HG02588 (cell line): ENCODE measurements at regions not wholly inside any gene's neighbourhood (a gene's known extent, or its start where the extent isn't known, plus 50 kb on each side); places are given as distances from the start of the nearest gene placed in this dataset.

Experiments
- ATAC-seq: cut with Tn5 transposase; IDR thresholded peaks from one replicate; pipeline ENCODE4 v1.9.1; 2021; ENCODE audit warnings: mild to moderate bottlenecking, moderate library complexity; ENCODE audit not compliant: unreplicated experiment

DNA sequence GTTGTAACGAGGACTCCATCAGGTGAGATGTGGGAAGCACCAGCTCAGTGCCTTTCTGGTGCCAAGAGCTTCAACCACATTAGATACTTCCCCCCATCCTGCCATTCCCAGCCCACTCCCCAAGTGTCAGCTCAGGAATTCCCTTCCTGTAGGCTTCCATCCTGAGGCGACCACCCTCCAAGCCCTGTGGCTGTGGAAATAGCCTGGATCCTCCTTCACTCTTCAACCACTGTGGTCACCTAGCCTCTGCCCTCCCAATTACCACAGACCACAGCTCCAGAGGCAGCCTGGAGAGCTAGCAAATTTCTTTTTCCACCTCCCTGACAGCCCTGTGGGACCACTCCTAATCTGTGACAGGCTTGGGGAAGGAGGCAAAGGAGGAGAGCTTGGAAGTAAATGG is 219.8 kb upstream of the MAP3K1 start:
- ATAC-seq: no peak

GRCh38 chr5:56594792-56595191 is 220.6 kb upstream of the MAP3K1 start:
- ATAC-seq: no peak

- no peak for ATAC-seq
Observed at GRCh38 chr5:56591081-56591480, 224.3 kb upstream of the MAP3K1 start.

GRCh38 chr5:56589481-56589860 is 225.9 kb upstream of the MAP3K1 start:
- ATAC-seq: no peak

- ATAC-seq: peak; percentile 99
Observed at GRCh38 chr5:56588636-56589480, 226.5 kb upstream of the MAP3K1 start.

DNA sequence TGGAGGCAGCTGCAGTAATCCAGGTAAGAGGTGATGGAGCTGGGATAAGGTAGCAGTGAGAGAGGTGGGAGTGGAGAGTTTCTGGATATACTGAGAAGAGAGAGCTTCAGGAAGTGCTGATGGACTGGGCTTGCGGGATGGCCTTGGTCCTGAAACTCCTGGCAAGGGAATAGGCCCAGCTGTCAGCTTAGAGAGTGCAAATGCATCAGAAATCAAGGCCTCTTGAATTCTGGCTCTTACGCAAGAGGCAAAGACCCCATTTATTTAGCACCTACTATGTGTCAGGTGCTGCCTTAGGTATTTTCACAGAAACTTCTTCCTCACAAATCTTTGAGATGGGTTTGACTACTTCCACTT is 227.2 kb upstream of the MAP3K1 start:
- ATAC-seq: no peak

DNA sequence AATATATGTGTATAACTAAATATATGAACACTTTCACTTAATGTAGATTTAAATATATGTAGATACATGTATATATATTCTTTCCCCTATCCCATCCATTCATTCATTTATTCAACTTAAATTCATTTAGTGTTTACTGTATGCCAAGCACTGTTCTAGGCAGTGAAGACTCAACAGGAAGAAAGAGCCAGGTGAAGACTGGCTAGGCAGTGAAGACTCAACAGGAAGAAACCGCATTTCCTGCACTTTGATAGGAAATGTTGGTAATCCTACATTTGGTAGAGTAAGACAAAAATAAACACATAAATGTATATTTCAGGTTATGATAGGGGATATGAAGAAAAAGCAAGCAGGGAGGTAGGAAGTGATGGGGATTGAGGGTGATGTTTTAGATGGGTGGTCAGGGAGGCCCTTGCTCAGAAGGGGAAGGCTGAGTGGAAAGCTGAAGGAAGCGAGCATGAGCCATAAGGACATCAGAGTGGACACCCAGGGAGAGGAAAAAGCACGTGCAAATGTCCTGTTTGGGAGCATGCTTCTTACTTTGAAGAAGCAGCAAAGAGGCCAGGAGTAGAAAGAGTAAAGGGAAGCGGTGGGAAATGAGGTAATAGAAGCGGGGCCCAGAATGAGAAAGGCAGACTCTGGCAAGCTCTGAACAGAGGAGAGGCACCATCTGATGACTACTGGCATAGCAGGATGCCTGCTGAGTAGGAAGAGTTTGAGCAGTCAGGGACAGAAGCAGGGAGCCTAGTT is 227.8 kb upstream of the MAP3K1 start:
- no peak for ATAC-seq

DNA sequence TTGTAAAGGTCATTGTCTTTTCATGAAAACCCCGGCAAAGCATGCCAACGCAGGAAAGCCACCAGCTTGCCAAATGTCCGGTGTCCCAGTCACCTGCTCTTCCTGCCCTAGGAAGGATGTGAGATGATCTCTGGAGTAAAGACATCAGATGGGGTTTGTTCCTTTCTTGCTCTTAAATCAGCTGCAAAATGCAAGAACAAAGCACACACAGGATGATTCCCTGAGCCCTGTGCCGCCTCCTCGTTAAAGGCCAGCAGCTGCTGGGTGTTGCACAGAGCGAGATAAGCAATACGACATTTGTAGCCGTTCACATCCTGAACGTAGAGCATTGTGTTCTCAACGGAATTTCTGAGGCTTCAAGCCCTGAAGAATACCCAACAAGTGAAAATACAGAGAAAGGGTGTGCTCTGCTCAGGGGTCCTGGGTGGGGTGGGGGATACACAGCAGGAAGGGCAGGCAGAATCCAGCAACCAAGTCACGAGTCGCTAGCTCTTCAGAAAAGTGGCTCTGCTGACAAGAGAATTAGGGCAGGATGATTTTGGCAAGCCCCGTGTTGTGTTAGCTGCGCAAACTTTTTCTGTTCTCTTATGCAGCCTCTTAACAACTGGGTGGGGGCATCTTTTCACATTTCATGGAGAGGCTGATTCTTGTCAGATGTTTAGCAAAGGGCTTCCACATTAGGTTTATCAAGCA is 229.2 kb upstream of the MAP3K1 start:
- no peak for ATAC-seq

- no peak for ATAC-seq
Observed at GRCh38 chr5:56585461-56585860, 229.9 kb upstream of the MAP3K1 start.

DNA sequence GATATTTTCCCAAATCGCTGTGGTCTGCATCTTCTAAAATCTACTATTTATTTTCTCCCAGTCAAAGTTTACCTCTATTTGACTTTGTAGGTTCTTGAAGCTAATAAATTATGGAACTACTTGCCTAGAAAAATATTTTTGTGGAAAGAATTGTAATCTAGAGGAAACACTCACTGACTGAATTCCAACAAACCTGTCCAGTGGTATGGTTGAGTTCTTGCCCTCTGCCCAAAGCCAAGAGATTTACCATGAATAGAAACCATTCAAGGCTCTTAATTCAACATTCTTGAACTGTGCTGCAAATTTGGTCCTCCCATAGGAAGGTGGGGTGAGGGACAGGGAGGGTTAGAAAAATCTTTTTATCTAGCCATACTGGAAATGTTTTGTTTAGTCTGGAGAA is 233.9 kb upstream of the MAP3K1 start:
- ATAC-seq: no peak

DNA sequence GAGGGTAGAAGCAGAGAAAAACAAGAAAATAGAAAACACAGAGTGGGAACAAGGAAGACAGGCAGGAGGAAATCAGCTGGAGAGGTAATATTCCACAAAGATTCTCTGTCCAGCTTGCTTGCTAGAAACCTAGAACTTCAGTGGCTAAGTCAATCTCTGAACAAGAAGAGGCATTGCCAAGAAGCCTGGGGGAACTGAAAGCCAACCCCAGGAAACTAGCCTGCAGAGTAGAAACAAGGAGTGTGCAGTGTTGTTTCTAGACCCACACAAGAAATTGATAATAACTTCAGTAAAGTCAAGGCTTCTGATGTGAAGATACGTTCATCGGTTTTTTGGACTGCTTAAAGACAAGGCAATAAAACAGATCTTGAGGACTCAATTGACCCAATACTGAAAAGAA is 234.5 kb upstream of the MAP3K1 start:
- no peak for ATAC-seq

- no peak for ATAC-seq
Observed at GRCh38 chr5:56575821-56576220, 239.5 kb upstream of the MAP3K1 start.

DNA sequence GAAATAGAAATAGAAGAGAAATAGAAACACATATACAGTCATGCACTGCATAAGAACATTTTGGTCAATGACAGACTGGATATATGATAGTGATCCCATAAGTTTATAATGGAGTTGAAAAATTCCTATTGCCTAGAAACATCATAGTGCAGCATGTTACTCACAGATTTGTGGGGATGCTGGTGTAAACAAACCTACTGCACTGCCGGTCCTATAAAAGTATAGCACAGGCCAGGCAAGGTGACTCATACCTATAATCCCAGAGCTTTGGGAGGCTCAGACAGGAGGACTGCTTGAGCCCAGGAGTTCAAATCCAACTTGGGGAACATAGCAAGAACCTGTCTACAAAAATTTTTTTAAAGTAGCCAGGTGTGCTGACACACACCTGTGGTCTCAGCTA is 240.6 kb upstream of the MAP3K1 start:
- no peak for ATAC-seq

DNA sequence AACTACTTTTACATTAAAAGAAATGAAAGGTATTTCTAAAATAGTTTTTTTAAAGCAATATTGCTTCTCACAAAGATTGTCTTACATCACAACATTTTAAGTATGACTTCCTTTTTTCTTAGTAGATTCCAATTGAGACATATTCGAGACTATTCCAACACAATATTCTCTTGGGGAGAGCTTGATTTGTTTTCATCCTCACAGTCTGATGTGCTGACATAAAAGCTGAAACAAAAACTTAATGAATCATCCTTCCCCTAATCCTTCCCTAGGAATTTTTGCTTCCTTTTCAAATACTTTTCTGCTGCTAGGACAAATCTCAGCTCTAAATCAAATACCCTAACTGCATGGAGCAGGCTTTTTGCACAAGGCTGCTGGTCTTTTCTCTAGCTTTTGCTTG is 245.8 kb upstream of the MAP3K1 start:
- ATAC-seq: no peak

GRCh38 chr5:56569076-56569475 is 246.3 kb upstream of the MAP3K1 start:
- no peak for ATAC-seq

- no peak for ATAC-seq
Observed at GRCh38 chr5:56567278-56567677, 248.1 kb upstream of the MAP3K1 start.

DNA sequence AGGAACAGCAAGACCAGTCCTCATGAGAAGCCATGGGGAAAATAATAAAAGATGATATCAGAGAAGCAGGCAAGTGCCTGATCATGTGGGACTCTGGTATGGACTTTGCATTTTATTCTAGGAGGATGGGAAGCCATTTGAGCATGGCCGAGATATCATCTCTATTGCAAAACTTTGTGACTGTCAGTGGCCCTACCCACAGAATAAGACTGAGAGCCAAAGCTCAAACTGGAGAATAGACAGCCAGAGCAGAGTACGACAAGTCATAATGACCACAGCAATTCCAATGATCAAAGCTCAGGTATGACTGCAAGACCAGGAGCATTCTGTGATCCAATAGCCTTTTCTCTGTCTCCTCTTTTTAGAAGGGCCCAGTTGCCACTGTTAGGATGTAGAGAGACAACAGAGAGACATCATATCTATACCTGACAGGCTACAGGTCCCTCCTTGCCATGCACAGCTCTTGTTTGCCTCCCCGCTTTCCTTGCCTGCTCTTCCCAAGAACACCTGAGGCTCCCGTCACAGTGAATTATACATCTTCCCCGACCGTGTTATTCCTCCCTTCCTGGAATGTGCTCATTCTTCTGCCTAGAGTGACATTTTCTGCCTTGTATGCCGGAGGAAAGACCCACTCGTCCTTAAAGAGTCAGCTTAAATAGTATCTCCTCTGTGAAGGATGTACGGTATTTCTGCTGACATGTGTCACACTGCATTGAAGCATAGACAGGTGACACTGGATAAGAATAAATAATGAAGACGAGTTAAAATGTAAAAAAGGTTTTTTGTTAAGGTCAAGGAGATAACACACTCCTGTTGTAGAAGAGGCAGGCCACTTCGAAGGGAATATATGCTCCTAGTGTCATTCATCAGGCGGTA is 248.7 kb upstream of the MAP3K1 start:
- no peak for ATAC-seq

GRCh38 chr5:56565644-56566043 is 249.7 kb upstream of the MAP3K1 start:
- ATAC-seq: peak; percentile 73

GRCh38 chr5:56565283-56565615 is 250.1 kb upstream of the MAP3K1 start:
- ATAC-seq: no peak

DNA sequence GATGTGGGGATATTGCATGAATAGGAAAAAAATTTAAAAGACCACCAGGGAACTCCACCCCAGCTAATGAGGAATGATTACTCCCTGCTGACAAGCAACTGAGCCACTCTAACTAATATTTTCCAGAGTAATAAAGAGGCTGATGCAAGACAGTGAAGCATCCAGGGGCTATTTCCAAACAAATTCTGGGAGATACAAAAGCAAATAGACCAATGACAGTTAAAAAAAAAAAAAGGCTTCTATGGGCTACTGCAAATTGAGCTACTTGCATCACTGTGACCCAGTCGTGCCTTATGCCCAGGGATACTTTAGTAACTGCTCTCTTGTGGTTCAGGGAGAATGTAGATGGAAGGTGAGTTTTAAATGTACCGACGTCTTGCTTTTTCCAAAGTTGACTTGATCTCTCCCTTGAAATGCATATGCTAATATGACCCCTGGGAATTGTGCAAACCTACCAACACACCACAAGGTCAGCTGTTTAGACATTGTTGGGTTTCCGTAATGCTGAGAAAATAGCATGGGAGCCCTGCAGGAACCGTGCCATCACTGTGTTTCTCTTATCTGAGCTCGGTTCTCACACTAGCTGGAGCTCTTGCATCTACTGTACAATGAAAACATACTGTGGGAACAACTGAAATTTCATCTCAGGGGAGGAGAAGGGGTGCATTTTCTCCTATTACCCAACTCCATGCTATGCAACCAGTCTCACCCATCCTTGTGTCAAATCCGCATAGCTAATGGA is 250.6 kb upstream of the MAP3K1 start:
- no peak for ATAC-seq
